K562 (cell line): ENCODE measurements at regions not wholly inside any gene's neighbourhood (a gene's known extent, or its start where the extent isn't known, plus 50 kb on each side); places are given as distances from the start of the nearest gene placed in this dataset.

Experiments
- ATAC-seq: fragments of 200-7000 bp; cut with Tn5 transposase; 3 replicates; pipeline ENCODE4 v1.9.1; 2020; ENCODE audit warnings: moderate library complexity
- BruUV-seq: library from RNA; stranded (reverse); fragments of 400-500 nt; replicated peaks from 2 replicates; lab custom pipeline; 2021; lab: Mats Ljungman, UMichigan
- CTCF ChIA-PET: fragments of 300-600 bp; formaldehyde crosslinking; extraction: SDS; loops from one replicate; lab custom pipeline; 2021; ENCODE audit warnings: low intra/inter-chr PET ratio; lab: Yijun Ruan, JAX
- POLR2A ChIA-PET: fragments of 300-600, 350-650 bp; sonication (Branson Sonifier 250); formaldehyde crosslinking; extraction: SDS; loops from one replicate; lab custom pipeline; 2021; ENCODE audit warnings: antibody characterized with exemption, inconsistent platforms; lab: Yijun Ruan, JAX
- DNase-seq, 4 experiments: peaks; one replicate each; pipeline versions ENCODE4 v3.0.0 to v3.0.0-alpha.2; 2011 to 2018; ENCODE audit warnings: low spot score in 3 of 4, mixed read lengths in 3 of 4; ENCODE audit errors: extremely low read depth in 1 of 4
- FAIRE-seq: peaks from 2 replicates; lab custom pipeline; 2011; peaks lifted over from hg19 to GRCh38; lab: Jason Lieb, UNC
- H2AFZ ChIP-seq: 2 replicates; pipeline ENCODE4 v1.6.0; 2011; ENCODE audit warnings: low read depth, low read length, control low read depth, inconsistent platforms
- H3K27ac ChIP-seq: fragments of 200-600 bp; 3 replicates; pipeline ENCODE4 v1.8.0; 2011; ENCODE audit warnings: low read depth, mild to moderate bottlenecking, control low read depth, inconsistent platforms, low read length, moderate library complexity, mixed read lengths; ENCODE audit errors: extremely low read depth
- H3K27me3 ChIP-seq, 2 experiments: fragments of 300-600 bp in 1 of 2; 2 replicates in 1 of 2; 3 replicates in 1 of 2; pipeline versions ENCODE4 v1.6.0 to v1.8.0; 2011; ENCODE audit warnings: inconsistent platforms in 2 of 2, low read length in 2 of 2, mild to moderate bottlenecking in 1 of 2, mixed read lengths in 1 of 2, moderate library complexity in 1 of 2; ENCODE audit not compliant: control insufficient read depth in 2 of 2, insufficient read depth in 2 of 2
- H3K36me3 ChIP-seq: fragments of 300-600 bp; 3 replicates; pipeline ENCODE4 v1.8.0; 2011; ENCODE audit warnings: mild to moderate bottlenecking, low read length, inconsistent platforms; ENCODE audit not compliant: control insufficient read depth, insufficient read depth
- H3K4me1 ChIP-seq, 2 experiments: fragments of 200-600 bp in 1 of 2; replicated peaks in 1 of 2; 2 replicates in 1 of 2; 3 replicates in 1 of 2; pipeline versions ENCODE4 v1.5.1 to v1.8.0; 2011; ENCODE audit warnings: inconsistent platforms in 2 of 2, low read length in 2 of 2, mild to moderate bottlenecking in 1 of 2, mixed read lengths in 1 of 2, moderate library complexity in 1 of 2; ENCODE audit not compliant: control insufficient read depth in 2 of 2, insufficient read depth in 2 of 2
- H3K4me2 ChIP-seq: 2 replicates; pipeline ENCODE4 v1.6.1; 2011; ENCODE audit warnings: low read length, control low read depth, inconsistent platforms, mixed read lengths; ENCODE audit not compliant: insufficient read depth
- H3K4me3 ChIP-seq: fragments of 200-600 bp; sonication (generic), shearing (Covaris generic); 2 replicates; pipeline ENCODE4 v1.5.1; 2016; ENCODE audit warnings: control low read depth, inconsistent platforms
- H3K79me2 ChIP-seq: fragments of 200-600 bp; 3 replicates; pipeline ENCODE4 v1.8.0; 2011; ENCODE audit warnings: low read length, inconsistent platforms; ENCODE audit not compliant: control insufficient read depth, insufficient read depth
- H3K9ac ChIP-seq, 2 experiments: 2 replicates each; pipeline versions ENCODE4 v1.6.0 to v1.6.1; 2011; ENCODE audit warnings: low read depth in 2 of 2, low read length in 2 of 2, control low read depth in 1 of 2, inconsistent platforms in 1 of 2, mild to moderate bottlenecking in 1 of 2, mixed read lengths in 1 of 2; ENCODE audit not compliant: insufficient read depth in 1 of 2
- H3K9me1 ChIP-seq: one replicate; pipeline ENCODE4 v1.6.0; 2011; ENCODE audit warnings: inconsistent platforms, mild to moderate bottlenecking, low read length, moderate library complexity; ENCODE audit not compliant: control insufficient read depth, insufficient read depth
- H3K9me3 ChIP-seq: replicated peaks from 2 replicates; pipeline ENCODE4 v1.5.1; 2011; ENCODE audit warnings: low read depth, low read length, inconsistent platforms; ENCODE audit not compliant: control insufficient read depth, insufficient read depth
- H4K20me1 ChIP-seq: replicated peaks from 2 replicates; pipeline ENCODE4 v1.6.1; 2011; ENCODE audit warnings: low read length, inconsistent platforms, mixed read lengths; ENCODE audit not compliant: control insufficient read depth, insufficient read depth
- CEBPZ ChIP-seq: fragments of 150-350 bp; IDR thresholded peaks from 2 replicates; pipeline ENCODE4 v1.6.1; 2014; ENCODE audit warnings: low read depth, mild to moderate bottlenecking, low read length, borderline replicate concordance
- CTCF ChIP-seq, 3 experiments: IDR thresholded peaks in 2 of 3; conservative IDR thresholded peaks in 1 of 3; 2 replicates each; pipeline ENCODE4 v1.5.1; 2011 to 2012; ENCODE audit warnings: low read length in 3 of 3, mild to moderate bottlenecking in 3 of 3, control low read depth in 2 of 3, improper control_type of control experiment in 1 of 3, inconsistent platforms in 1 of 3, low read depth in 1 of 3, mixed read lengths in 1 of 3, moderate library complexity in 1 of 3; ENCODE audit not compliant: insufficient read depth in 2 of 3
- HCFC1 ChIP-seq: IDR thresholded peaks from 2 replicates; pipeline ENCODE4 v1.6.1; 2012; ENCODE audit warnings: low read depth, low read length, improper control_type of control experiment
- RBM25 ChIP-seq: fragments of 200-400 bp; formaldehyde crosslinking; IDR thresholded peaks from 2 replicates; pipeline ENCODE4 v1.6.1; 2018; ENCODE audit warnings: low read length, low read depth, moderate library complexity; ENCODE audit not compliant: severe bottlenecking
- SRSF1 ChIP-seq: fragments of 200-400 bp; formaldehyde crosslinking; IDR thresholded peaks from 2 replicates; pipeline ENCODE4 v1.6.1; 2017; ENCODE audit warnings: mild to moderate bottlenecking, low read depth, low read length, moderate library complexity
- TAF7 ChIP-seq: fragments of 450-650 bp; IDR thresholded peaks from 2 replicates; pipeline ENCODE4 v1.6.1; 2016; ENCODE audit warnings: missing genetic modification characterization, missing compliant biosample characterization
- ZNF41 ChIP-seq: fragments of 250-450 bp; sonication (Bioruptor Pico); conservative IDR thresholded peaks from 2 replicates; pipeline ENCODE4 v1.4.0; 2020; ENCODE audit warnings: mild to moderate bottlenecking
- WGBS: fragments of 100-300 bp; shearing (Covaris generic); methylation state at CpG from one replicate; pipeline ENCODE4 v1.1.6; 2016; ENCODE audit warnings: low coverage, mixed read lengths; ENCODE audit not compliant: insufficient coverage; ENCODE audit errors: missing lambda C conversion rate; 5-methylcytosine and 5-hydroxymethylcytosine counted together
- in situ Hi-C: fragments of 300-500 bp; cut with MboI; formaldehyde crosslinking; loops from 4 replicates; pipeline ENCODE4 v1.15.0; 2018; ENCODE audit warnings: inconsistent platforms, mixed read lengths
- intact Hi-C: fragments of 100-400 bp; cut with micrococcal nuclease; formaldehyde crosslinking; loops from 2 replicates; pipeline ENCODE4 v1.14.2; 2022

- ChIA-PET CTCF (no interaction called here), POLR2A (no interaction called here)
- no peaks in the 10 kb centered on the region for H3K9me3 ChIP-seq
- peak; percentile 74 for ATAC-seq
- no peak overlapping the region for H3K9ac ChIP-seq
- TF ChIP-seq CTCF (IDR thresholded peaks at IDR 0.05 in 2 of 3, conservative IDR thresholded peaks at IDR 0.05 in 1 of 3; ENCODE audit: insufficient read depth in 2 of 3, low read depth in 1 of 3, low read length in 3 of 3) (peak; percentile 22 to 29 (median 27); a peak in 3 of 6 replicates), HCFC1 (no peak)
- BruUV-seq: no TSS peak
- no peaks in the 10 kb centered on the region for H3K9me1 ChIP-seq
- no peak overlapping the region for H3K4me2 ChIP-seq
- H3K79me2 ChIP-seq: no peaks in the 10 kb centered on the region
- H4K20me1 ChIP-seq: no peaks in the 10 kb centered on the region
- peaks cover 0 to 5% of the 10 kb centered on the region in 2 experiments; a peak in 1 of 5 replicates for H3K4me1 ChIP-seq
- WGBS: 2% methylated on average over 8 of the region's 10 CpGs
- no peak overlapping the region for H3K27ac ChIP-seq
- H2AFZ ChIP-seq: no peak overlapping the region
- in situ Hi-C loops: no loop called here
- DNase-seq: peak in 1 of 4 experiments; percentile 9
- no peak for FAIRE-seq
- H3K36me3 ChIP-seq: no peaks in the 10 kb centered on the region
- no peaks in the 10 kb centered on the region for H3K27me3 ChIP-seq
- H3K4me3 ChIP-seq: no peak overlapping the region
- intact Hi-C loops: no loop called here
Observed at GRCh38 chr18:50454387-50454988, 79.6 kb downstream of the SKA1 start.

- H2AFZ ChIP-seq: no peak overlapping the region
- H3K9ac ChIP-seq: no peak overlapping the region
- H3K27ac ChIP-seq: no peak overlapping the region
- no peaks in the 10 kb centered on the region for H3K9me1 ChIP-seq
- CTCF ChIA-PET: no interaction called here
- no peak overlapping the region for H3K4me3 ChIP-seq
- no peaks in the 10 kb centered on the region for H3K27me3 ChIP-seq
- BruUV-seq: no TSS peak
- POLR2A ChIA-PET: no interaction called here
- no peak for ATAC-seq
- H3K36me3 ChIP-seq: no peaks in the 10 kb centered on the region
- H3K4me2 ChIP-seq: no peak overlapping the region
- TF ChIP-seq TAF7 (tag) (no peak), RBM25 (peak; percentile 11), ZNF41 (CRISPR knock-in tag) (no peak), SRSF1 (no peak), CEBPZ (no peak)
- no peaks in the 10 kb centered on the region for H4K20me1 ChIP-seq
- H3K4me1 ChIP-seq: peaks cover 0 to 5% of the 10 kb centered on the region in 2 experiments; a peak in 1 of 5 replicates
- no peaks in the 10 kb centered on the region for H3K9me3 ChIP-seq
- FAIRE-seq: no peak
- no peaks in the 10 kb centered on the region for H3K79me2 ChIP-seq
- intact Hi-C loops: no loop called here
- 8% methylated on average over 4 of the region's 4 CpGs for WGBS
- in situ Hi-C loops: no loop called here
- DNase-seq: no peak
Observed at GRCh38 chr18:50456285-50456684, 81.4 kb downstream of the SKA1 start.
